ENCODE measurements at regions not wholly inside any gene's neighbourhood (a gene's known extent, or its start where the extent isn't known, plus 50 kb on each side); places are given as distances from the start of the nearest gene placed in this dataset.
A peak's percentile ranks its signal among the peaks of the same experiment; 100 is the strongest.

DNA sequence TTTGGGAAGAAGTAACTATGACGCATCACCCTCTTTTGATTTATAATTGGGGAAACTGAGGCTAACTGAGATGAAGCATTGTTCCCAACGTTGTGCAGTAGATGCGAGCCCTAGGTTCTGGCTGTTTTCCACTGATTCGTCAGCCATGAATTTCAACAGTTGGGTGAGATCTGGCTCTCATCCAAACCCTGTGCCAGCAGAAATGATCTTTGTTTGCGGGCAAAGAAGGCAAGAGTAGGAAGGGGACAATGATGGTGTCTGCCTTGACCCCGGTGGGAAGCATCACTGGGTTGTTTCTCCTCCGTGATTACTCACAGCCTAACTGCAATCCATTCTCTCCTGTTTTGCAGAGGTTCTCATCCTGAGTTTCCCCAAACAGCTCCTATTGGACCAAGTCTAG is 142.3 kb downstream of the MIS18A start:
- TF ChIP-seq, protein P1, sequence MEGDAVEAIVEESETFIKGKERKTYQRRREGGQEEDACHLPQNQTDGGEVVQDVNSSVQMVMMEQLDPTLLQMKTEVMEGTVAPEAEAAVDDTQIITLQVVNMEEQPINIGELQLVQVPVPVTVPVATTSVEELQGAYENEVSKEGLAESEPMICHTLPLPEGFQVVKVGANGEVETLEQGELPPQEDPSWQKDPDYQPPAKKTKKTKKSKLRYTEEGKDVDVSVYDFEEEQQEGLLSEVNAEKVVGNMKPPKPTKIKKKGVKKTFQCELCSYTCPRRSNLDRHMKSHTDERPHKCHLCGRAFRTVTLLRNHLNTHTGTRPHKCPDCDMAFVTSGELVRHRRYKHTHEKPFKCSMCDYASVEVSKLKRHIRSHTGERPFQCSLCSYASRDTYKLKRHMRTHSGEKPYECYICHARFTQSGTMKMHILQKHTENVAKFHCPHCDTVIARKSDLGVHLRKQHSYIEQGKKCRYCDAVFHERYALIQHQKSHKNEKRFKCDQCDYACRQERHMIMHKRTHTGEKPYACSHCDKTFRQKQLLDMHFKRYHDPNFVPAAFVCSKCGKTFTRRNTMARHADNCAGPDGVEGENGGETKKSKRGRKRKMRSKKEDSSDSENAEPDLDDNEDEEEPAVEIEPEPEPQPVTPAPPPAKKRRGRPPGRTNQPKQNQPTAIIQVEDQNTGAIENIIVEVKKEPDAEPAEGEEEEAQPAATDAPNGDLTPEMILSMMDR (IDR thresholded peaks at IDR 0.05; ENCODE audit: borderline replicate concordance, insufficient read depth, low read depth, low read length) = no peak
- H3K4me3 ChIP-seq (ENCODE audit: low read depth, low read length) = no peak overlapping the region

DNA sequence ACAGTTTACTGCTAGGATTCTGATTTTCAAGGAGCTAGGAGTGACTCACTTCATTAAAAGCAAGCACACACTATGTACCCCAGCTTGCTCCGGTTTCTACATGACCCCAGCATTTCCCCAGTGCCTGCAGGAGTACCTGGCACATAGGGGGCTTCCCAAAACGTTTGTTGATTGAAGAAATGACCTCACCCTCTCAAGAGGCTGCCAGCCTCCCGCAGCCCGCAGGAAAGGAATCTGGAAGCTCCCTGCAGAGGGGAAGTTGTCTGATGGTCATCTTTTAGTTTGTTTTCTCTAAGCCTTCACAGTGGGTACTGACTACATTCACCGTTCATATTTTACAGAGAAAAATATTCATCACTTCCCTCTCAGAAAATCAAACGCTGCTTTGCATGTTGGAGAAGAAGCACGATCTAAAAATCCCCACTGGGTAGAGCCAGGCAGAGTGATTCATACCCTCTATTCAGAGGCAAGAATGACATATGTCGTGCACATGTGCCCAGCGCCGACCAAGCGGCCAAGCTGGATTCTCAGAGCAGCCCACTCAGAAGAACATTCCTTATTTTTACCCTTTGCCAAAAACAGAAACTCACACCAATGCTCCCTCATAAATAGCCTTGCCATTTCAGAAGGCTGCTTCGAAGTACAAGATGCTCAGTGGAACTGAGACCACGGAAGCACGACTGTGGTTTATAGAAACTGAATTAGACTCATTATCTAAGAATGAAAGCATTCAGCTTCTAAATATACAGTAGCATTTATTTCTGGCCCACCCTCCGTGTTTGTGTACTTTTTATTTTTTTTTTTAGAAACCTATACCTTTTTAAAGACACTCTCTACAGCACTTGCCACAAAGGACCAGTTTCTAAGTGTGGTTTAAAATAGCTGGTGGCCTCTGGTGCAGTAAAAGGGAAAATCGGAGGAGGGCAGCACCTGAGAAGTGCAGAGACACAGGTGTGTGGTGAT is 143.2 kb downstream of the MIS18A start:
- TF ChIP-seq, protein P1 (IDR thresholded peaks at IDR 0.05; ENCODE audit: borderline replicate concordance, insufficient read depth, low read depth, low read length) = peak; percentile 18; the same call in 1 of the 2 replicates
- no peak overlapping the region for H3K4me3 ChIP-seq (ENCODE audit: low read depth, low read length)

DNA sequence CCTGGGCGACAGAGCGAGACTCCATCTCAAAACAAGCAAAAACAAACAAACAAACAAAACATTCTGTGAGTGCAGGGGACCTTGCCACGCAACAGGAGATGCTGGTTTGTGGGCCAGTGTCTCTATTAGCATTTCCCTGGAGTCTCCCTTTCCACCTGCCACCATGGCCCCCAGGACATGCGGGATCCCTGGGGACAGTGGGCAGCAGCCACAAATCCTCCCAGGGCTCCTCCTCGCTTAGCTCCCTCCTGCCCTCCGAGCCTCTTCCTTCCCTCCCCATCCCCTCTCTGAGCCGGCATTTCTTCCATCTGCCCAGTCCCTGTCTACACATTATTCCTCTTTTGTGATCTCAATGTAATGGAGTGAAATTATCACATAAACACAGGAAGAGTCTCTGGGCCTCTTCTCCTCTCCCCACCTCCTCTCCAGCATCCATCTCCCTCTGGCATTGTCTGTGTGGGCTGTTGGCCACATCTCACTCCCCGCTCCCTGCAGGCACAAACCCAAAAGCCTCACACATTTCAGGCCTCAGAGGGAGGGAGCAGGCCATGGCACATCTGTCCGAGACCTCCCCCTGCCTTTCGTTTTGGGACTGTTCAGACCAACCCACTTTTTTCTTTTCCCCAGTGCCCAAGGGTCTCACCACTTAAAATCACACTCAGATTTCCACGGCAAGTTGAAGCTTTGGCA is 144.3 kb downstream of the MIS18A start:
- no peak overlapping the region for H3K4me3 ChIP-seq (ENCODE audit: low read depth, low read length)
- TF ChIP-seq, protein P1 (IDR thresholded peaks at IDR 0.05; ENCODE audit: borderline replicate concordance, insufficient read depth, low read depth, low read length) = no peak

DNA sequence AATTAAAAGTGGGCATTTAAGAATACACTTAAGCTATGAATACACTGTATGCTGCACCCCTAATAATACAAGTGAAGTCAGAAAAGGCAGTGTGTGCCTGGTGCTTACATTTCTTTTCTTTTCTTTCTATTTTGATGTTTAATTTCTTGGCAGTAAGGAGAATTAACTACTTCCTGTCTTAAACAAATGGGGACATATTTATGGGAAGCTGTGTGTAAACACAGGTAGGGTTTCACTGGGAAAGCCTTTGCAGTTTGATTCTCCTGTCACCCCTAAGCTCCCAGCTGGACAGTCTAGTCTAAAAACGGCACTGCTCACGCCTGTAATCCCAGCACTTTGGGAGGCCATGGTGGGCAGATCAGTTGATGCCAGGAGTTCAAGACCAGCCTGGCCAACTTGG is 146.0 kb downstream of the MIS18A start:
- TF ChIP-seq, protein P1 (IDR thresholded peaks at IDR 0.05; ENCODE audit: borderline replicate concordance, insufficient read depth, low read depth, low read length) = no peak
- H3K4me3 ChIP-seq (ENCODE audit: low read depth, low read length) = no peak overlapping the region

DNA sequence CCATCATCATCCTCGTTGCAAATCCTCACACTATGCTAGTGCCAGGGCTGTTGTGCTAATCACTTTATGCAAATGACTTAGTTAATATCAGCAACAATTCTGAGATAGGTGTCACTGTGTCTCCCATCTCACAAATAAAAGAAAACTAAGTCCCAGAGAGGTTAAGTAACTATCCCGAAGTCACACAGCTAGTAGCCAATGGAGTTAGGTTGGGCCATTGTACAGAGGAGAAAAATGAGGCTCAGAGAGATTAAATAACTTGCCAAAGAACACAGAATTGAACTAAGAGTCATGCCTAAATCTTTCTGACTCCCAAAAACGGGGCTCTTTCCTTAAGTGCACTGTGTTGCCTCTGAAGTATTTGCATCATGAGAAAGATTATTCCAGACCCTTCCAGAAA is 146.4 kb downstream of the MIS18A start:
- H3K4me3 ChIP-seq (ENCODE audit: low read depth, low read length) = no peak overlapping the region
- TF ChIP-seq, protein P1 (IDR thresholded peaks at IDR 0.05; ENCODE audit: borderline replicate concordance, insufficient read depth, low read depth, low read length) = no peak

DNA sequence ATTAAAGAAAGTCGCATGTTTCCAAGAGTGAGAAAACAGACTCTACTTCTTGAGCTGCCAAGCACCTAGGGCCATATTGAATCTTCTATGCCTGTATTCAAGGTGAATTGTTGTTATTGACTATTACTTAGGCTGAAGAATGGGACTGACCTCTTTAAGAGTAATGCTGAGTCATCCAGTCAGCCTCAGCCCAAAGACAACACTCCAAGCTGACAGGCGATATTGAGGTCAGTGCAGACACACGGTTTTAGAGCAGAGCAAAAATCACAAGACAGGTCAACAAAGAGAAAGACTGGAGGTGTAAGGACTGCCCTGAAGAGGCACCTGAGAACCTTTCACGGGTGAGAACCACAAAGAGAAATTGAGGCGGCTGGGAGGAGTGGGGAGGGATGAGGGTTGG is 146.9 kb downstream of the MIS18A start:
- TF ChIP-seq, protein P1 (IDR thresholded peaks at IDR 0.05; ENCODE audit: borderline replicate concordance, insufficient read depth, low read depth, low read length) = no peak

More for the DNA sequence above, 146.9 kb downstream of the MIS18A start:
- H3K4me3 ChIP-seq (ENCODE audit: low read depth, low read length) = no peak overlapping the region

All from GM12875 (cell line).